Anterior cingulate cortex (tissue), 58 donors: ENCODE measurements at regions not wholly inside any gene's neighbourhood (a gene's known extent, or its start where the extent isn't known, plus 50 kb on each side); places are given as distances from the start of the nearest gene placed in this dataset.

ENCODE experiments used
- DNase-seq, 58 donors: peaks; one replicate each; lab custom pipeline; 2025; lab: John Stamatoyannopoulos, UW

GRCh38 chr10:6783471-6783870, 203.4 kb upstream of the PRKCQ start:
- DNase-seq, result no peak

GRCh38 chr10:6782378-6782777, 202.3 kb upstream of the PRKCQ start:
- no peak for DNase-seq

- DNase-seq, result no peak
Measured at GRCh38 chr10:6781133-6781770, 201.2 kb upstream of the PRKCQ start.

- no peak for DNase-seq
Measured at GRCh38 chr10:6780008-6780677, 200.1 kb upstream of the PRKCQ start.

GRCh38 chr10:6778992-6779701, 199.1 kb upstream of the PRKCQ start:
- DNase-seq, result peak in 20 of 58 donors; percentile 4 to 62 (median 26)

- no peak for DNase-seq
Measured at GRCh38 chr10:6776170-6776569, 196.1 kb upstream of the PRKCQ start.

GRCh38 chr10:6774406-6774805, 194.3 kb upstream of the PRKCQ start:
- DNase-seq, result no peak

- no peak for DNase-seq
Measured at GRCh38 chr10:6771331-6771730, 191.3 kb upstream of the PRKCQ start.

- DNase-seq, result no peak
Measured at GRCh38 chr10:6770846-6771245, 190.8 kb upstream of the PRKCQ start.

- no peak for DNase-seq
Measured at GRCh38 chr10:6769704-6770417, 189.8 kb upstream of the PRKCQ start.

- DNase-seq, result no peak
Measured at GRCh38 chr10:6766131-6766801, 186.2 kb upstream of the PRKCQ start.

- no peak for DNase-seq
Measured at GRCh38 chr10:6763423-6763822, 183.3 kb upstream of the PRKCQ start.

- DNase-seq, result no peak
Measured at GRCh38 chr10:6763001-6763400, 182.9 kb upstream of the PRKCQ start.

- DNase-seq, result no peak
Measured at GRCh38 chr10:6759961-6760360, 179.9 kb upstream of the PRKCQ start.

- DNase-seq, result no peak
Measured at GRCh38 chr10:6757158-6757557, 177.1 kb upstream of the PRKCQ start.

GRCh38 chr10:6756716-6757115, 176.6 kb upstream of the PRKCQ start:
- DNase-seq, result no peak

GRCh38 chr10:6755781-6756460, 175.8 kb upstream of the PRKCQ start:
- DNase-seq, result peak in 18 of 58 donors; percentile 3 to 39 (median 16)

GRCh38 chr10:6753644-6754043, 173.6 kb upstream of the PRKCQ start:
- no peak for DNase-seq

GRCh38 chr10:6751363-6751762, 171.3 kb upstream of the PRKCQ start:
- no peak for DNase-seq
